HG03565 (cell line): ENCODE measurements at regions not wholly inside any gene's neighbourhood (a gene's known extent, or its start where the extent isn't known, plus 50 kb on each side); places are given as distances from the start of the nearest gene placed in this dataset.
"Not testable (repeated sequence)": the region's sequence is repeated elsewhere in the genome, so short reads cannot be mapped to it uniquely, and the experiment has no call there.

Source experiments
- ATAC-seq: cut with Tn5 transposase; IDR thresholded peaks from one replicate; pipeline ENCODE4 v1.9.1; 2021; ENCODE audit warnings: mild to moderate bottlenecking, moderate library complexity; ENCODE audit not compliant: unreplicated experiment

GRCh38 chr5:21484498-21484889 is 1368.7 kb downstream of the CDH12 start:
- ATAC-seq = not testable (repeated sequence)

DNA sequence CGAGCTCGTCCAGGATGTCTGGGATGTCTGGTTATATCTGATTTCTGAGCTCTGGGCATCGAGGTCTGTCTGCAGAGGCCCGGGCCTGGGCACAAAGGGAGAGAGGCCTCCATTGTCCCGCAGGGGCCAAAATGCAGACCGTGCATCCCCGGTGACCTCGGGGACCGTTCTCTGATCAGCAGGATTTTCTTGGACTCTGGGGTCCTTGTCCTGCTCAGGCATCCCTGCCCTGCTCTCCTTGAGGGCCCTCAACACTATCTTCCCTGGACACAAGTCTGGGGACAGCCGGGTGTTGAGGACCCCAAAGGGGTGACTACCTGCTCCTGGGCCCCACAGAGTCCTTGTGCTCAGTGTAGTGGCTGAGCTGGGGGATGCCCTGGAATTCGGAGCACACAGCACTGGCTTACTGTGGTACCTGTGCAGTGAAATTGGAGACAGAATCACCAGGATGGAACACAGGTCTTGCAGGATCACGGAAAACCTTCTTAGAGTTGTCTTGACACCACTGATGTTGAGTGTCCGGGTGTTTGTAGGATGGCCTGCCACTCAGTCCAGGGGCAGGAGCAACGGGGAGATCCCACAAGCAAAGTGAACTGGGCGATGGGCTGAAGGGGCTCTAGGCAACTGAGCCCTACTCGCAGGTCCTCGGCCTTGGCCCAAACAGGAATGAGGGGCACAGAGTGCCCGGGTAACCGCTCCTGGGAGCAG is 1369.2 kb downstream of the CDH12 start:
- ATAC-seq = not testable (repeated sequence)

GRCh38 chr5:21482983-21483650 is 1370.0 kb downstream of the CDH12 start:
- not testable (repeated sequence) for ATAC-seq

DNA sequence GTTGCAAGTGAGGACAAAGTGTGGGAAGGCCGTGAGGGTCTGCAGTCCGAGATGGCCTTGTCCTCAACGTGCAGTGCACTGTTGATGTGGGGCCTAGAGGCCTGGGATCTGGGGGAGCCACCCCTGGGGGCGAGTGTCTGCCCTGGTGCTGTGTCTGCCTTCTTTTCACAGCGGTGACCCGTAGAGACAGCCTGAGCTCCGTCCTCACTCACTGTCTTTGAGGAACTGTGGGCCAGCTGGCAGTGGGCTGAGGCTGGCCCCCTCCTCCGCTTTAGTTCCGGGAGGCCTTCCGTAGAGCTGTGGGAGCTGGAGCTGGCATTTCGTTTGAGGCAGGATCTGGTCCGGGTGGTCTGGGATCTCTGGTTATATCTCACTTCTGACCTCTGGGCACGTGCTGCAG is 1370.6 kb downstream of the CDH12 start:
- ATAC-seq = not testable (repeated sequence)

DNA sequence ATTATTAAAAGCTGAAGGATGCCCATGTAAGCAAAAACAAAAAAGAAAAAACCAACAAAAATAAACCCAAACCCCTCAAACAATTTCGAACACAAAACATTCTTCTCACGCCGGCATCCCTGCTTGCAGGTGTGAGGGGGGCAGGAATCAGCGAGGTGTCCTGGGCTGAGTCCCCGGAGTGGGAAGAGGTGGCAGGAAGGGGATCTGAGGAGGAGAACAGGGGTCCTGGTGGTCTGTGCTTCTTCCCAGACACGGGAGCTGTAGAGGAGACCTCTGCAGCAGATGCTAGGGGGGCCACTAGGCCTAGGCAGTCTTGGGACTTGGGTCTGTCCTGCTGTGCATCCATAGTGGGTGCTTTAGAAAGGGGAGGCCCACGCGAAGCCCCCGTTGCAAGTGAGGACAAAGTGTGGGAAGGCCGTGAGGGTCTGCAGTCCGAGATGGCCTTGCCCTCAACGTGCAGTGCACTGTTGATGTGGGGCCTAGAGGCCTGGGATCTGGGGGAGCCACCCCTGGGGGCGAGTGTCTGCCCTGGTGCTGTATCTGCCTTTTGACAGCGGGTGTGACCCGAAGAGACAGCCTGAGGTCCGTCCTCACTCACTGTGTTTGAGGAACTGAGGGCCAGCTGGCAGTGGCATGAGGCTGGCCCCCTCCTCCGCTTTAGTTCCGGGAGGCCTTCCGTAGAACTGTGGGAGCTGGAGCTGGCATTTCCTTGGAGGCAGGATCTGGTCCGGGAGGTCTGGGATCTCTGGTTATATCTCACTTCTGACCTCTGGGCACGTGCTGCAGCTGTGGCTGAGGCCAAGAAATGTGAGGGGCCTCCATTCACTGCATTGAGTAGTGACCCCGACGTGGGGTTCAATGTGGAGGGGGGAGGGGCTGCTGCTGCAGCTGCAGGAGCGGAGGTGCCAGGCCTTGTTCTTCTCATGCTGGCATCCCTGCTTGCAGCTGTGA is 1371.5 kb downstream of the CDH12 start:
- not testable (repeated sequence) for ATAC-seq

DNA sequence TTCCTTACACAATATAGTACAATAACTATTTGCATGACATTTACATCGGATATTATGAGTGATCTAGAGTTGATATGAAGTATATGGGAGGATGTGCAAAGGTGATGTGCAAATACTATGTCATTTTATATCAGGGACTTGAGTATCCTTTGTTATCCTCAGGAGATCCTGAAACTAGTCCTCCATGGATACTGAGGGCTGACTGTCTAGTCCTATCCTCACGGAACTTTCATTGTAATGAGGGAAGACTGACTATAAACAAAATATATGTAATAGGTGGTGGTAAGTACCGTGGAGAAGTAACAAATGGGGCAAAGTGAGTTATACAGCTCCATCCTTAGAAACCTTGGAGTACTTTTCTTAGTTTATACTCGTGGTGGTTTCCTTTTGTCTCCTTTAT is 1373.1 kb downstream of the CDH12 start:
- not testable (repeated sequence) for ATAC-seq

DNA sequence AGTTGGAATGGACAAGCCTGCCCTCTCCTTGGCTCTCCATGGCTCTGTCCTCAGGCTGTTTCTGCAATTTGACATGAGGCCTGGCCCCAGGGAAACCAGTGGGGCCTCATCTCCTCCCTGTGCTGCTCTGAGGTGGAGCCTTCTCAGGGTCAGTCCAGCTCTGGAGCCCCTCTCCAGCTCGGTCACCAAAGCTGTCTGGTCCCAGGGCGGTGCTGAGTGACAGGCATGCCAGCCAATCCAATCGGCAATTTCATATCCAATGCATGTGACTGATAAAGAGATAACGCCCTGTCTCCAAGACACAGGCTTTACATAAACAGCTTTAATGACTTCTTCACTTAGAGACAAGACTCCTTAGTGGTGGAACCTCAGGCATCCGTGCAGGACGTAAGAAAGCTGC is 1379.2 kb downstream of the CDH12 start:
- not testable (repeated sequence) for ATAC-seq

- not testable (repeated sequence) for ATAC-seq
Observed at GRCh38 chr5:21473436-21473835, 1379.7 kb downstream of the CDH12 start.

- ATAC-seq = not testable (repeated sequence)
Observed at GRCh38 chr5:21471691-21472090, 1381.5 kb downstream of the CDH12 start.

GRCh38 chr5:21469523-21470101 is 1383.5 kb downstream of the CDH12 start:
- not testable (repeated sequence) for ATAC-seq

DNA sequence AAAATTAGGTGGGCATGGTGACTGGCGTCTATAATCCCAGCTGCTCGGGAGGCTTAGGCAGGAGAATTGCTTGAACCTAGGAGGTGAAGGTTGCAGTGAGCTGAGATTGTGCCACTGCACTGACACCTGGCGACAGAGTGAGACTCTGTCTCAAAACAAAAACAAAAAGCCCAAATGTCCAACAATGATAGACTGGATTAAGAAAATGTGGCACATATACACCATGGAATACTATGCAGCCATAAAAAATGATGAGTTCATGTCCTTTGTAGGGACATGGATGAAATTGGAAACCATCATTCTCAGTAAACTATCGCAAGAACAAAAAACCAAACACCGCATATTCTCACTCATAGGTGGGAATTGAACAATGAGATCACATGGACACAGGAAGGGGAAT is 1385.6 kb downstream of the CDH12 start:
- not testable (repeated sequence) for ATAC-seq

DNA sequence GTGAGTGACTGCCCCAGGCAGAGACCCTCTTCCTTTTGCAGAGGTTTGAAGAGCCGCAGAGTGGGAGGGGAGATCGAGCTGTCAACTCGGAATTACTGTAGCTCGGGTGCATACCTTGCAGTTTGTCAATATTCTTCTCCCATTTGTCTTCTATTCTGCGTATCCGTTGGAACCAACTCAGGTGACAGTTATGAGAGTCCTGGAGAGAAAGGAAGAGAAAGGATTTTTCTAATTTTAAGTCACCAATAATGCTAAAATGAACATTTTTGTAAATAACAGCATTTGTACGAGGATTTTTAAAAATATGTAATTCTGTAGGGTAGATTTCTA is 1393.4 kb downstream of the CDH12 start:
- ATAC-seq = not testable (repeated sequence)

DNA sequence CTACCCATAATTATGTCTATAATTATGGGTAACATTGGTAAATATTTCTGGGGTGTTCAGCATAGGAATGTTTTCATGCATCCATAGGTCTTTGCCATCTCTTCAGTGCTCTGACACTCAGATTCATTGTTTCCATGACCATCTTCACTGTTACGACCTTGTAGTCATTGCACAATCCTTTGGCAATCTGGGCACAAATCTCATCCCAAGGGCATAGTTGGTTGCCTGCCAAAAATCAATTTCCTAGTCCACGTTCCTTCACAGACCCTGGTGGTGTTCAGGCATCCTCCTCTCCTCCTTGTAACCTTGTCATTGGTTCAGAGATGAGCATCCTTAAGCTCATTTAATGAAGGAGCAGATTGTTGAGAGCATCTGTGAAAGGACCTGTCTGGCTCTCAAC is 1400.7 kb downstream of the CDH12 start:
- ATAC-seq = no peak

DNA sequence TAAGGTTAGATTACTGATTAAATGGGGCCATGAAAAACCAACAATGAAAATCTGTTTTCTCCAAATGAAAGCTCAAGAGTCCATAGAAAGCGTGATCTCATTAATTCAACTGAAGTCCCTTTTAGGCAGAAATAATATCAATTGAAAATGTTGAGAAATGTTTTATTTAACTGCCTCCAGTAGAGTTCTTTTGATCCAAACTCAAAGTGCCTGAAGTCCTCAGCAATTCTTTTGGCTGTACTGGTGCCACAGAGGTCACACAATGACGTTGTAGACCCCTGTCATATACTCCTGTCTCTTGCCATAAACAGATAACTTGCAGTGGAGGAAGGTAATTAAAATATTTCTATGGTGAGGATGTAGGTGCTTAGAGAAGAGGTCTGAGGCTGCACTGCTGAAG is 1420.5 kb downstream of the CDH12 start:
- ATAC-seq = no peak

DNA sequence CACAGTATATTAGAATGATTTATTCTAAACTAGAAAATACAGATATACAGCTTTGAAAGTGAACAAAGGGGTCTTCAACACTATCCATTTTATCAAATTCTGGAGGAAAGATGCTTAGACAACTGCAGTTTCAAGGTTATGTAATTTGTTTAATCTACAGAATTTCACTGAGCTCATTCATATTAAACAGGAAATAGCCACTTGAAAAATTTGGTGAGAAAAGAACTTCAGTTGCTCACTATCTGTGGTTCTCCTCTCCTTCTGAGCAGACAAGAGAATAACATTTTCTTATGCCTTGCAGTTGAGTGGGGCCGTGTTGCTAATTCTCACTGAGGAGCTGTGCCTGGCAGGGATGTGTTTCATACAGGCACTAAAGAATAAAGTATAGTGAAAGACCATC is 1428.2 kb downstream of the CDH12 start:
- ATAC-seq = no peak

DNA sequence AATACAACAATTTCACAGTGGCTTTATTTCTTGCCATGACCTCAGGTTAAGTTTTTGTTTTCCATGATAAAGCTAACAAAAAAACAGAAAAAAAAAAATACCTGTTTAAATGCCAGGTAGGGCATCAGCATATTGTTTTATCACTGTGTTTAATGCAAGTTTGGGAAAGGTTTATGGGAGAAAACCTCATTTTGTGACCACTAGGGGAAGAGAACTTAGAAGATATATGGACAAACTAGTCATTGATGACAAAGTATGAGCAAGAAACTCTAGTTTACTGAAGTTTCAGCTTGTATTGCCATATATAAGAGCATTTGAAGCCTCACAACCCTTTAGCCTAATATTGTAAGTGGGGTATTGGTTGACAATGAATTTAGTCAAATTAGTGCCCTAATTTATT is 1431.4 kb upstream of the CDH18 start:
- ATAC-seq = no peak

DNA sequence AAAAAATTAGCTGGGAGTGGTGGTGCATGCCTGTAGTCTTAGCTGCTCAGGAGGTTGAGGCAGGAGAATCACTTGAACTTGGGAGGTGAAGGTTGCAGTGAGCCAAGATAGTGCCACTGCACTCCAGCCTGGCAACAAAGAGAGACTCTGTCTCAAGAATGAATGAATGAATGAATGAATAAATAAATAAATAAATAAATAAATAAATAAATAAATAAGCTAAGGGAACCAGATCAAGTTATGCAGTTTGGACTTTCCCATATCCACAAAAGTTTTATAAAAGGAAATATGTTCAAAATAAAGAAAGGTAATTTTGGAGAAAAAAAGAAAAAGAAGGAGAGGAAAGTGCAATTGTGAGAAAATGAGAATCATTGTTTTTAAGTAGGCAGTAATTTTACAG is 1414.1 kb upstream of the CDH18 start:
- ATAC-seq = not testable (repeated sequence)

- ATAC-seq = no peak
Observed at GRCh38 chr5:21398511-21398910, 1410.5 kb upstream of the CDH18 start.

DNA sequence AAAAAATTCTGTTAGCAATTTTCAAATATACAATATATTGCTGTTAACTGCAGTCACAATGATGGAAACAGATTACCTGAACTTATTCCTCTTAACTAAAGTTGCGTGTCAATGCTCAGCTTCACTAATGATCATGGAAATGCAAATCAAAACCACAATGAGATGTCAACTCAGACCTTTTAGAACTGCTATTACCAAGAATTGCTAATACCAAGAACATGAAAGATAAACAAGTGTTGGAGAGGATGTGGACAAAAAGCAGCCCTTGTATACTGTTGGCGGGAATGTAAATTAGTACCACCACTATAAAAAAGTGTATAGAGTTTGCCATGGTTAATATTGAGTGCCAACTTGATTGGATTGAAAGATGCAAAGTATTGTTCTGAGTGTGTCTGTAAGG is 1409.7 kb upstream of the CDH18 start:
- ATAC-seq = peak; percentile 87

- no peak for ATAC-seq
Observed at GRCh38 chr5:21391506-21391905, 1403.5 kb upstream of the CDH18 start.

DNA sequence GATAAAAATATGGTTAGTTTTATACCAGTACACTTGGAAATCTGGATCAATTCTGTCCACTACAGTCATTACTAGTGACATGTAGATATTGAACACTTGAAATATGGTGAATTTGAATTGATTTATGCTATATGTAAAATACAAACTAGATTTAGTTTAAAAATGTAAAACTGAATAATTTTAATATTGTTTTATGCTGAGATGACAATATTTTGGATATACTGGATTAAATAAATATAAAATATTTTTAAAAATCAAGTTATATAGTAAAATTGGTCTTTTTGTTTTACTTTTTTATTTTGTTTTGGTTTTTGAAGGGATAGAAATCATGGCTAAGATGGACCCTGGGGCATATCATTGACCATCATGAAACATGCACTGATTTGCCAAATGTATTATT is 1372.8 kb upstream of the CDH18 start:
- ATAC-seq = not testable (repeated sequence)
